PC-3 (cell line): ENCODE measurements at regions not wholly inside any gene's neighbourhood (a gene's known extent, or its start where the extent isn't known, plus 50 kb on each side); places are given as distances from the start of the nearest gene placed in this dataset.

Experiments used
- ATAC-seq: fragments of 200-7000 bp; cut with Tn5 transposase; 2 replicates; pipeline ENCODE4 v1.9.1; 2020; ENCODE audit warnings: mild to moderate bottlenecking, moderate library complexity
- BruUV-seq: library from RNA; stranded (reverse); fragments of 400-500 nt; replicated peaks from 2 replicates; lab custom pipeline; 2021; lab: Mats Ljungman, UMichigan
- CTCF ChIA-PET: fragments of 300-600 bp; sonication (Branson Sonifier 250); formaldehyde crosslinking; loops from one replicate; lab custom pipeline; 2022; ENCODE audit warnings: antibody characterized with exemption; lab: Charles Lee
- POLR2A ChIA-PET: fragments of 300-600 bp; sonication (Branson Sonifier 250); formaldehyde crosslinking; loops from one replicate; lab custom pipeline; 2022; ENCODE audit warnings: antibody characterized with exemption; ENCODE audit not compliant: unreplicated experiment; lab: Charles Lee
- DNase-seq: peaks from one replicate; pipeline ENCODE4 v3.0.0-alpha.2; 2015
- H2AFZ ChIP-seq: fragments of 300-600 bp; sonication (generic); 2 replicates; pipeline ENCODE4 v1.6.0; 2016; ENCODE audit warnings: antibody characterized with exemption, low read length
- H3F3A ChIP-seq: fragments of 300-600 bp; sonication (generic); one replicate; pipeline ENCODE4 v1.6.0; 2017; ENCODE audit warnings: antibody characterized with exemption, low read length, control low read depth, mild to moderate bottlenecking; ENCODE audit not compliant: unreplicated experiment
- H3K27ac ChIP-seq: fragments of 300-600 bp; sonication (generic); 2 replicates; pipeline ENCODE4 v1.5.1; 2016; ENCODE audit warnings: mild to moderate bottlenecking, low read length
- H3K27me3 ChIP-seq: fragments of 300-600 bp; sonication (generic); 2 replicates; pipeline ENCODE4 v1.6.1; 2016; ENCODE audit warnings: low read length, mixed read lengths
- H3K36me3 ChIP-seq: fragments of 300-600 bp; sonication (generic); 2 replicates; pipeline ENCODE4 v1.6.1; 2016; ENCODE audit warnings: low read depth, mixed run types, low read length, mixed read lengths
- H3K4me1 ChIP-seq: fragments of 300-600 bp; sonication (generic); 2 replicates; pipeline ENCODE4 v1.5.1; 2016; ENCODE audit warnings: low read length; ENCODE audit not compliant: insufficient read depth
- H3K4me2 ChIP-seq: fragments of 300-600 bp; sonication (generic); 2 replicates; pipeline ENCODE4 v1.6.0; 2016; ENCODE audit warnings: low read length
- H3K4me3 ChIP-seq: fragments of 300-600 bp; sonication (generic); 2 replicates; pipeline ENCODE4 v1.5.1; 2016; ENCODE audit warnings: mild to moderate bottlenecking, low read length, mixed read lengths
- H3K79me2 ChIP-seq: fragments of 300-600 bp; sonication (generic); 2 replicates; pipeline ENCODE4 v1.6.1; 2017; ENCODE audit warnings: low read length, mixed read lengths
- H3K9ac ChIP-seq: fragments of 300-600 bp; sonication (generic); 2 replicates; pipeline ENCODE4 v1.6.0; 2016; ENCODE audit warnings: mild to moderate bottlenecking, low read length
- H3K9me2 ChIP-seq: fragments of 300-600 bp; sonication (generic); replicated peaks from 2 replicates; pipeline ENCODE4 v1.6.1; 2016; ENCODE audit warnings: mixed run types, low read length, mixed read lengths
- H3K9me3 ChIP-seq: fragments of 300-600 bp; sonication (generic); 2 replicates; pipeline ENCODE4 v1.6.1; 2016; ENCODE audit warnings: low read length, mixed read lengths
- H4K20me1 ChIP-seq: fragments of 300-600 bp; sonication (generic); 2 replicates; pipeline ENCODE4 v1.6.1; 2016; ENCODE audit warnings: low read length, mixed read lengths
- CTCF ChIP-seq: fragments of 300-600 bp; sonication (generic); conservative IDR thresholded peaks from 2 replicates; pipeline ENCODE4 v1.5.1; 2017; ENCODE audit warnings: antibody characterized with exemption, low read depth, mild to moderate bottlenecking, low read length
- EZH2 ChIP-seq: fragments of 300-600 bp; sonication (generic); IDR thresholded peaks from one replicate; pipeline ENCODE4 v1.6.1; 2017; ENCODE audit warnings: antibody characterized with exemption, mild to moderate bottlenecking, low read length; ENCODE audit not compliant: unreplicated experiment
- EZH2phosphoT487 ChIP-seq: fragments of 300-600 bp; sonication (generic); IDR thresholded peaks from 2 replicates; pipeline ENCODE4 v1.6.1; 2018; ENCODE audit warnings: mild to moderate bottlenecking, antibody characterized with exemption, low read length, borderline replicate concordance
- intact Hi-C: fragments of 100-400 bp; cut with micrococcal nuclease; formaldehyde crosslinking; loops from 2 replicates; pipeline ENCODE4 v1.9.0; 2023

GRCh38 chr19:27676334-27676733 is 1536.6 kb downstream of the UQCRFS1 start:
- DNase-seq (no peak), ATAC-seq (no peak)
- Histone ChIP-seq H3F3A (no peaks in the 10 kb centered on the region), H3K4me2 (no peak overlapping the region), H3K9me2 (no peaks in the 10 kb centered on the region), H3K27ac (no peak overlapping the region), H3K9ac (no peak overlapping the region), H2AFZ (no peak overlapping the region), H3K4me1 (no peaks in the 10 kb centered on the region), H3K79me2 (no peaks in the 10 kb centered on the region), H3K9me3 (no peaks in the 10 kb centered on the region), H4K20me1 (no peaks in the 10 kb centered on the region), H3K36me3 (no peaks in the 10 kb centered on the region), H3K27me3 (no peaks in the 10 kb centered on the region), H3K4me3 (no peak overlapping the region)
- ChIA-PET POLR2A (no interaction called here), CTCF (no interaction called here)
- BruUV-seq: no TSS peak
- TF ChIP-seq CTCF: no peak
- TF ChIP-seq EZH2phosphoT487: no peak
- no peak for TF ChIP-seq EZH2
- intact Hi-C loops: no loop called here

- no peaks in the 10 kb centered on the region for H3K9me3 ChIP-seq
- H3F3A ChIP-seq: no peaks in the 10 kb centered on the region
- H3K4me1 ChIP-seq: no peaks in the 10 kb centered on the region
- no peak overlapping the region for H2AFZ ChIP-seq
- H3K4me2 ChIP-seq: no peak overlapping the region
- no peaks in the 10 kb centered on the region for H4K20me1 ChIP-seq
- no TSS peak for BruUV-seq
- H3K27me3 ChIP-seq: no peaks in the 10 kb centered on the region
- no peaks in the 10 kb centered on the region for H3K36me3 ChIP-seq
- no peaks in the 10 kb centered on the region for H3K79me2 ChIP-seq
- no peak overlapping the region for H3K9ac ChIP-seq
- CTCF ChIA-PET: no interaction called here
- POLR2A ChIA-PET: no interaction called here
- ATAC-seq (no peak), DNase-seq (no peak)
- no peak overlapping the region for H3K4me3 ChIP-seq
- no peak overlapping the region for H3K27ac ChIP-seq
- H3K9me2 ChIP-seq: no peaks in the 10 kb centered on the region
- no peak for TF ChIP-seq EZH2
- no peak for TF ChIP-seq CTCF
- TF ChIP-seq EZH2phosphoT487: no peak
- intact Hi-C loops: no loop called here
Observed at GRCh38 chr19:27675771-27676170, 1537.2 kb downstream of the UQCRFS1 start.

GRCh38 chr19:27674701-27675100 is 1538.2 kb downstream of the UQCRFS1 start:
- Histone ChIP-seq H3K27ac (no peak overlapping the region), H2AFZ (no peak overlapping the region), H3K9ac (no peak overlapping the region), H3K79me2 (no peaks in the 10 kb centered on the region), H3K9me3 (no peaks in the 10 kb centered on the region), H3K4me3 (no peak overlapping the region), H3K4me2 (no peak overlapping the region), H3K36me3 (no peaks in the 10 kb centered on the region), H3F3A (no peaks in the 10 kb centered on the region), H4K20me1 (no peaks in the 10 kb centered on the region), H3K4me1 (no peaks in the 10 kb centered on the region), H3K9me2 (no peaks in the 10 kb centered on the region), H3K27me3 (no peaks in the 10 kb centered on the region)
- no TSS peak for BruUV-seq
- DNase-seq: no peak
- ChIA-PET POLR2A (no interaction called here), CTCF (no interaction called here)
- intact Hi-C loops: no loop called here
- ATAC-seq: no peak
- no peak for TF ChIP-seq EZH2phosphoT487
- TF ChIP-seq CTCF: no peak
- TF ChIP-seq EZH2: no peak
